Liver (tissue), 3 donors: ENCODE measurements at regions not wholly inside any gene's neighbourhood (a gene's known extent, or its start where the extent isn't known, plus 50 kb on each side); places are given as distances from the start of the nearest gene placed in this dataset.

ENCODE experiments used
- FOXA1 ChIP-seq: IDR thresholded peaks from 2 replicates; pipeline ENCODE4 v1.6.1; 2016; ENCODE audit warnings: antibody characterized with exemption
- GABPA ChIP-seq, 2 donors: IDR thresholded peaks in 1 of 2; conservative IDR thresholded peaks in 1 of 2; 2 replicates each; pipeline ENCODE4 v1.6.1; 2016; ENCODE audit warnings: antibody characterized with exemption in 2 of 2, mild to moderate bottlenecking in 1 of 2, moderate library complexity in 1 of 2
- RAD21 ChIP-seq, 2 donors: IDR thresholded peaks; 2 replicates each; pipeline ENCODE4 v1.6.1; 2016; ENCODE audit warnings: antibody characterized with exemption in 2 of 2, mild to moderate bottlenecking in 2 of 2
- SP1 ChIP-seq: IDR thresholded peaks from 2 replicates; pipeline ENCODE4 v1.6.1; 2018; ENCODE audit warnings: antibody characterized with exemption, mild to moderate bottlenecking
- TAF1 ChIP-seq: conservative IDR thresholded peaks from 2 replicates; pipeline ENCODE4 v1.6.1; 2016; ENCODE audit warnings: antibody characterized with exemption, mild to moderate bottlenecking
- YY1 ChIP-seq: IDR thresholded peaks from 2 replicates; pipeline ENCODE4 v1.6.1; 2016; ENCODE audit warnings: antibody characterized with exemption, mild to moderate bottlenecking
- TF ChIP-seq, protein P1 (sequence below): IDR thresholded peaks from 2 replicates; pipeline ENCODE4 v1.6.1; 2016; ENCODE audit warnings: antibody characterized with exemption
- TF ChIP-seq, protein P2 (sequence below): fragments of 150-350 bp; IDR thresholded peaks from 2 replicates; pipeline ENCODE4 v1.5.1; 2017; ENCODE audit warnings: improper control_type of control experiment, low read depth, low read length; ENCODE audit not compliant: missing input control
- TF ChIP-seq, protein P3 (sequence below): IDR thresholded peaks from 2 replicates; pipeline ENCODE4 v1.6.1; 2016; ENCODE audit warnings: antibody characterized with exemption
- TF ChIP-seq, protein P4 (sequence below): IDR thresholded peaks from 2 replicates; pipeline ENCODE4 v1.6.1; 2016; ENCODE audit warnings: antibody characterized with exemption
- TF ChIP-seq, protein P5 (sequence below): IDR thresholded peaks from 2 replicates; pipeline ENCODE4 v1.6.1; 2016; ENCODE audit warnings: antibody characterized with exemption, mild to moderate bottlenecking
- donor health status: healthy.
- donor health status: healthy.

DNA sequence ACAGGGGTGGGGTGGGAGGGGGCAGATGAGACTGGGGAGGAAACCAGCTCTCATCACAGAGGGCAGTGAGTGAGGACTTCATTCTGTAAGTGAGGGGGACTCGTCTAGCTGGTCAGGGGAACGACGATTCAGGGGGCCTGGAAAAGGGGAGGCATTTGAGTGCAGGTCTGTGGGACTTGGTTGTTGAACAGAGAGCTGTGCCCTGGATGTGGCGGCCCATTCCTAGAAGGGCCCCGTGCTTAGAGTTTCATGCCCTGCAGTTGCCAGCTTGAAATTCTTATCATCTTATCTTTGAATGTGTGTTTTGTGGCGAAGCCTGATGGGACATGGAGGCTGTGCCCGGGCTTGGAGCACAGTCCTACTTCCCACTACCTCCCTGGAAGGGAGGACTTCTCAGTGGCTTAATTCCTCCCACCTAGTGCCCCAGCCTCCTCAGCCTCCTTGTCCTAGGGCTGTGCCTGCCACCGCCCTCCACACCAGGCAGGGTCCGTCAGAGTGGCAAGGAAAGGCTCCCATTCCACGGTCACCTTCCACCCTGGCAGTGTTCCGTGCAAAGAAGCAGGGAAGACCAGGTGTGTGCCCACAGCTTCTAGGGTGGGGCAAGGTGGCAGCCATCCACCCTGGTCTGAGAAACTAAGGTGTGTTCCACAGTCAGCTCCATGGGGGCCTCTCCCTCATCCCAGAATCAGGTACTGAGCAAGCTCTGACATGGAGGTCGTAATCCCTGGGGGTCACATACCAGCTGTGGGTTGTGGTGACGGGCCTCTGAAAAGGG is 59.7 kb upstream of the LMO1 start:
- no peak for TF ChIP-seq GABPA (IDR thresholded peaks at IDR 0.05 in 1 of 2, conservative IDR thresholded peaks at IDR 0.05 in 1 of 2)
- TF ChIP-seq, protein P1, sequence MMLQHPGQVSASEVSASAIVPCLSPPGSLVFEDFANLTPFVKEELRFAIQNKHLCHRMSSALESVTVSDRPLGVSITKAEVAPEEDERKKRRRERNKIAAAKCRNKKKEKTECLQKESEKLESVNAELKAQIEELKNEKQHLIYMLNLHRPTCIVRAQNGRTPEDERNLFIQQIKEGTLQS: no peak
- TF ChIP-seq, protein P2, sequence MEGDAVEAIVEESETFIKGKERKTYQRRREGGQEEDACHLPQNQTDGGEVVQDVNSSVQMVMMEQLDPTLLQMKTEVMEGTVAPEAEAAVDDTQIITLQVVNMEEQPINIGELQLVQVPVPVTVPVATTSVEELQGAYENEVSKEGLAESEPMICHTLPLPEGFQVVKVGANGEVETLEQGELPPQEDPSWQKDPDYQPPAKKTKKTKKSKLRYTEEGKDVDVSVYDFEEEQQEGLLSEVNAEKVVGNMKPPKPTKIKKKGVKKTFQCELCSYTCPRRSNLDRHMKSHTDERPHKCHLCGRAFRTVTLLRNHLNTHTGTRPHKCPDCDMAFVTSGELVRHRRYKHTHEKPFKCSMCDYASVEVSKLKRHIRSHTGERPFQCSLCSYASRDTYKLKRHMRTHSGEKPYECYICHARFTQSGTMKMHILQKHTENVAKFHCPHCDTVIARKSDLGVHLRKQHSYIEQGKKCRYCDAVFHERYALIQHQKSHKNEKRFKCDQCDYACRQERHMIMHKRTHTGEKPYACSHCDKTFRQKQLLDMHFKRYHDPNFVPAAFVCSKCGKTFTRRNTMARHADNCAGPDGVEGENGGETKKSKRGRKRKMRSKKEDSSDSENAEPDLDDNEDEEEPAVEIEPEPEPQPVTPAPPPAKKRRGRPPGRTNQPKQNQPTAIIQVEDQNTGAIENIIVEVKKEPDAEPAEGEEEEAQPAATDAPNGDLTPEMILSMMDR: no peak
- TF ChIP-seq TAF1: no peak
- TF ChIP-seq SP1: no peak
- TF ChIP-seq, protein P3, sequence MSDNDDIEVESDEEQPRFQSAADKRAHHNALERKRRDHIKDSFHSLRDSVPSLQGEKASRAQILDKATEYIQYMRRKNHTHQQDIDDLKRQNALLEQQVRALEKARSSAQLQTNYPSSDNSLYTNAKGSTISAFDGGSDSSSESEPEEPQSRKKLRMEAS: no peak
- TF ChIP-seq YY1: no peak
- TF ChIP-seq, protein P4, sequence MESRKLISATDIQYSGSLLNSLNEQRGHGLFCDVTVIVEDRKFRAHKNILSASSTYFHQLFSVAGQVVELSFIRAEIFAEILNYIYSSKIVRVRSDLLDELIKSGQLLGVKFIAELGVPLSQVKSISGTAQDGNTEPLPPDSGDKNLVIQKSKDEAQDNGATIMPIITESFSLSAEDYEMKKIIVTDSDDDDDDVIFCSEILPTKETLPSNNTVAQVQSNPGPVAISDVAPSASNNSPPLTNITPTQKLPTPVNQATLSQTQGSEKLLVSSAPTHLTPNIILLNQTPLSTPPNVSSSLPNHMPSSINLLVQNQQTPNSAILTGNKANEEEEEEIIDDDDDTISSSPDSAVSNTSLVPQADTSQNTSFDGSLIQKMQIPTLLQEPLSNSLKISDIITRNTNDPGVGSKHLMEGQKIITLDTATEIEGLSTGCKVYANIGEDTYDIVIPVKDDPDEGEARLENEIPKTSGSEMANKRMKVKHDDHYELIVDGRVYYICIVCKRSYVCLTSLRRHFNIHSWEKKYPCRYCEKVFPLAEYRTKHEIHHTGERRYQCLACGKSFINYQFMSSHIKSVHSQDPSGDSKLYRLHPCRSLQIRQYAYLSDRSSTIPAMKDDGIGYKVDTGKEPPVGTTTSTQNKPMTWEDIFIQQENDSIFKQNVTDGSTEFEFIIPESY: no peak
- TF ChIP-seq, protein P5, sequence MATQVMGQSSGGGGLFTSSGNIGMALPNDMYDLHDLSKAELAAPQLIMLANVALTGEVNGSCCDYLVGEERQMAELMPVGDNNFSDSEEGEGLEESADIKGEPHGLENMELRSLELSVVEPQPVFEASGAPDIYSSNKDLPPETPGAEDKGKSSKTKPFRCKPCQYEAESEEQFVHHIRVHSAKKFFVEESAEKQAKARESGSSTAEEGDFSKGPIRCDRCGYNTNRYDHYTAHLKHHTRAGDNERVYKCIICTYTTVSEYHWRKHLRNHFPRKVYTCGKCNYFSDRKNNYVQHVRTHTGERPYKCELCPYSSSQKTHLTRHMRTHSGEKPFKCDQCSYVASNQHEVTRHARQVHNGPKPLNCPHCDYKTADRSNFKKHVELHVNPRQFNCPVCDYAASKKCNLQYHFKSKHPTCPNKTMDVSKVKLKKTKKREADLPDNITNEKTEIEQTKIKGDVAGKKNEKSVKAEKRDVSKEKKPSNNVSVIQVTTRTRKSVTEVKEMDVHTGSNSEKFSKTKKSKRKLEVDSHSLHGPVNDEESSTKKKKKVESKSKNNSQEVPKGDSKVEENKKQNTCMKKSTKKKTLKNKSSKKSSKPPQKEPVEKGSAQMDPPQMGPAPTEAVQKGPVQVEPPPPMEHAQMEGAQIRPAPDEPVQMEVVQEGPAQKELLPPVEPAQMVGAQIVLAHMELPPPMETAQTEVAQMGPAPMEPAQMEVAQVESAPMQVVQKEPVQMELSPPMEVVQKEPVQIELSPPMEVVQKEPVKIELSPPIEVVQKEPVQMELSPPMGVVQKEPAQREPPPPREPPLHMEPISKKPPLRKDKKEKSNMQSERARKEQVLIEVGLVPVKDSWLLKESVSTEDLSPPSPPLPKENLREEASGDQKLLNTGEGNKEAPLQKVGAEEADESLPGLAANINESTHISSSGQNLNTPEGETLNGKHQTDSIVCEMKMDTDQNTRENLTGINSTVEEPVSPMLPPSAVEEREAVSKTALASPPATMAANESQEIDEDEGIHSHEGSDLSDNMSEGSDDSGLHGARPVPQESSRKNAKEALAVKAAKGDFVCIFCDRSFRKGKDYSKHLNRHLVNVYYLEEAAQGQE: no peak
- no peak for TF ChIP-seq FOXA1
- TF ChIP-seq RAD21 (IDR thresholded peaks at IDR 0.05): no peak
